ENCODE measurements at regions not wholly inside any gene's neighbourhood (a gene's known extent, or its start where the extent isn't known, plus 50 kb on each side); places are given as distances from the start of the nearest gene placed in this dataset.
A peak's percentile ranks its signal among the peaks of the same experiment; 100 is the strongest.

GRCh38 chr13:90686442-90686841, 661.0 kb upstream of the MIR17HG start:
- intact Hi-C loops (cut with micrococcal nuclease): no loop called here
- TF ChIP-seq, protein P1, sequence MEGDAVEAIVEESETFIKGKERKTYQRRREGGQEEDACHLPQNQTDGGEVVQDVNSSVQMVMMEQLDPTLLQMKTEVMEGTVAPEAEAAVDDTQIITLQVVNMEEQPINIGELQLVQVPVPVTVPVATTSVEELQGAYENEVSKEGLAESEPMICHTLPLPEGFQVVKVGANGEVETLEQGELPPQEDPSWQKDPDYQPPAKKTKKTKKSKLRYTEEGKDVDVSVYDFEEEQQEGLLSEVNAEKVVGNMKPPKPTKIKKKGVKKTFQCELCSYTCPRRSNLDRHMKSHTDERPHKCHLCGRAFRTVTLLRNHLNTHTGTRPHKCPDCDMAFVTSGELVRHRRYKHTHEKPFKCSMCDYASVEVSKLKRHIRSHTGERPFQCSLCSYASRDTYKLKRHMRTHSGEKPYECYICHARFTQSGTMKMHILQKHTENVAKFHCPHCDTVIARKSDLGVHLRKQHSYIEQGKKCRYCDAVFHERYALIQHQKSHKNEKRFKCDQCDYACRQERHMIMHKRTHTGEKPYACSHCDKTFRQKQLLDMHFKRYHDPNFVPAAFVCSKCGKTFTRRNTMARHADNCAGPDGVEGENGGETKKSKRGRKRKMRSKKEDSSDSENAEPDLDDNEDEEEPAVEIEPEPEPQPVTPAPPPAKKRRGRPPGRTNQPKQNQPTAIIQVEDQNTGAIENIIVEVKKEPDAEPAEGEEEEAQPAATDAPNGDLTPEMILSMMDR (IDR thresholded peaks at IDR 0.05; ENCODE audit: borderline replicate concordance): no peak
- Histone ChIP-seq H3K4me3 (no peak overlapping the region), H3K4me1 (peaks cover 8% of the 10 kb centered on the region), H3K36me3 (no peaks in the 10 kb centered on the region), H3K9me3 (replicated peaks) (peaks cover 4% of the 10 kb centered on the region), H3K27me3 (ENCODE audit: low read depth) (no peaks in the 10 kb centered on the region), H3K27ac (replicated peaks) (no peak overlapping the region)
- DNase-seq: no peak

DNA sequence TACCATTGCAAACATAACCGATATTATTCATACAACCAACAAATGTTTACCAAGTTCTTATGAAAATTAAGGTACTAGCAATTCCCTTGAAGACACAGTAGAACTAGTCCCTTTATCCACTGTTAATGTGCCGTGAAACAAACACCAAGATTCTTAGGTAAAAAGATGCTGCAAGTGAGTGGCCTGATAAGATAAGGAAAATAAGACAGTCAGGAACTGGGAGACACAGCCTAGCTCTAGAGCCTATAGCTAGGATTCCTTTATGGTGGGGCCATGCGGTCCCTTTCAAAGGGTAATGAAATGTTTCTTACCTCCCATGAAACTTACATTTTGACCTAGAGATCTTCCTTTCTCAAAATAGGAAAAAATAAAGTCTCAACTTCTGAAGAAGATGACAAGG, 658.4 kb upstream of the MIR17HG start:
- no peaks in the 10 kb centered on the region for H3K36me3 ChIP-seq
- H3K27ac ChIP-seq (replicated peaks): no peak overlapping the region
- H3K4me3 ChIP-seq: no peak overlapping the region
- intact Hi-C loops (cut with micrococcal nuclease): no loop called here
- TF ChIP-seq, protein P1 (IDR thresholded peaks at IDR 0.05; ENCODE audit: borderline replicate concordance): no peak
- H3K27me3 ChIP-seq (ENCODE audit: low read depth): no peaks in the 10 kb centered on the region
- DNase-seq: no peak
- no peaks in the 10 kb centered on the region for H3K9me3 ChIP-seq (replicated peaks)
- H3K4me1 ChIP-seq: peaks cover 9% of the 10 kb centered on the region

DNA sequence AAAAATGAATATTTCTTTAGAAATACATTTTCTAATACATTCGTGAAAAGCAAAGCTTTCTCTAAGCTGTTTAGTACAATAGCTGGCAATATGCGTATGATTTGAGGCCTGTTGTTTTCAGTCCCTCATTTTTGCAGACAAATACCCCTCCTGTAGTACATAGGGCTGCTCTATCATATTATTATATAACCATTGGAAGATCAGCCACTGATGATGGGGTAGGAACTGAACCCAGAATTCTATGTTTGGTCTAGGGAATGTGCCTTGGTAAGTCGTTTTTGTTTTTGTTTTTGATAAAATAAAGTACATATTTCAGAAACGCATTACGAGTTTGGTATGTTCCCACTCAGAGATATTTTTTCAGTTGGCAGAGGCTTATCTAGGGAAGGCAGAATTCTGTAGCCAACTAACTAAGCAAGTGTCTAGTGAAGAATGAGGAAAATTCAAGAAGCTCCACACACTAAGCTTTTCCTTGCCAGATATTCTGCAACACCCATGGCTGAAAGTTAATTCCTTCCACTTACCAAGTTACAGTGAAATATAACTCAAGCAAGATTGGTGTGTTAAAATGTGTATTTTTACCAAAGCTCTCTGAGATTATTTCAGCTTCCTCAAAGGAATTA, 656.9 kb upstream of the MIR17HG start:
- H3K36me3 ChIP-seq: no peaks in the 10 kb centered on the region
- H3K4me3 ChIP-seq: no peak overlapping the region
- intact Hi-C loops (cut with micrococcal nuclease): no loop called here
- no peaks in the 10 kb centered on the region for H3K9me3 ChIP-seq (replicated peaks)
- H3K27me3 ChIP-seq (ENCODE audit: low read depth): no peaks in the 10 kb centered on the region
- DNase-seq: no peak
- TF ChIP-seq, protein P1 (IDR thresholded peaks at IDR 0.05; ENCODE audit: borderline replicate concordance): no peak
- peaks cover 9% of the 10 kb centered on the region for H3K4me1 ChIP-seq
- H3K27ac ChIP-seq (replicated peaks): peak overlapping the region; percentile 9

- H3K9me3 ChIP-seq (replicated peaks): no peaks in the 10 kb centered on the region
- DNase-seq: no peak
- H3K27ac ChIP-seq (replicated peaks): no peak overlapping the region
- no peak overlapping the region for H3K4me3 ChIP-seq
- peaks cover 3% of the 10 kb centered on the region for H3K4me1 ChIP-seq
- H3K27me3 ChIP-seq (ENCODE audit: low read depth): no peaks in the 10 kb centered on the region
- intact Hi-C loops (cut with micrococcal nuclease): no loop called here
- H3K36me3 ChIP-seq: no peaks in the 10 kb centered on the region
- TF ChIP-seq, protein P1 (IDR thresholded peaks at IDR 0.05; ENCODE audit: borderline replicate concordance): no peak
These were observed 651.2 kb upstream of the MIR17HG start for GRCh38 chr13:90696254-90696653.

GRCh38 chr13:90696656-90697055, 650.8 kb upstream of the MIR17HG start:
- DNase-seq: no peak
- Histone ChIP-seq H3K27ac (replicated peaks) (no peak overlapping the region), H3K36me3 (no peaks in the 10 kb centered on the region), H3K4me3 (no peak overlapping the region), H3K27me3 (ENCODE audit: low read depth) (no peaks in the 10 kb centered on the region), H3K9me3 (replicated peaks) (no peaks in the 10 kb centered on the region), H3K4me1 (no peaks in the 10 kb centered on the region)
- intact Hi-C loops (cut with micrococcal nuclease): no loop called here
- TF ChIP-seq, protein P1 (IDR thresholded peaks at IDR 0.05; ENCODE audit: borderline replicate concordance): no peak

All from left ventricle myocardium inferior (tissue), 1 donor.